ENCODE measurements at regions not wholly inside any gene's neighbourhood (a gene's known extent, or its start where the extent isn't known, plus 50 kb on each side); places are given as distances from the start of the nearest gene placed in this dataset.

DNA sequence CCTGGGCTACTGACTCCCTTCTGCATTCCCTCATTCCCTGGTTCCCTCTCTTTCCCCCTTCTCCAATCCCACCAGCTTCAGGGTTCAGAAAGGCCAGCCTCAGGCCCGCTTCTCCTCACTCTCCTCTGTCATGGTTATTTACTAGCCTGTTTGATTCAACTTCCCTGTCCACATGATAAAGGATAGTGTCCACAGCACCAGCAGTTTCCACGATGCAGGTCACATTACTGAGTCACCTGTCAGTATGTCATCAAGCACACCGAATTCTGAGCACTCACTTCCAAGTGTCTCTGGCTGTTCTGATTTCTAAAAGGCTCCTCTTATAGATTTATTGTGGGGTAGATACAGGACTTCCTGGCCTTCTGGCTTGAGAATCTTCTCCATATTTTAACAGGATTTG lies 96.6 kb upstream of the CTNNB1 start:
- H3K4me1 ChIP-seq = peaks cover 0 to 9% of the 10 kb centered on the region in 2 donors
- H3K4me3 ChIP-seq (replicated peaks in 1 of 3) = no peak overlapping the region
- WGBS, 2 donors = 89 to 91% methylated on average over 3 of the region's 3 CpGs
- H3K27ac ChIP-seq = no peak overlapping the region
- TF ChIP-seq, protein P1, sequence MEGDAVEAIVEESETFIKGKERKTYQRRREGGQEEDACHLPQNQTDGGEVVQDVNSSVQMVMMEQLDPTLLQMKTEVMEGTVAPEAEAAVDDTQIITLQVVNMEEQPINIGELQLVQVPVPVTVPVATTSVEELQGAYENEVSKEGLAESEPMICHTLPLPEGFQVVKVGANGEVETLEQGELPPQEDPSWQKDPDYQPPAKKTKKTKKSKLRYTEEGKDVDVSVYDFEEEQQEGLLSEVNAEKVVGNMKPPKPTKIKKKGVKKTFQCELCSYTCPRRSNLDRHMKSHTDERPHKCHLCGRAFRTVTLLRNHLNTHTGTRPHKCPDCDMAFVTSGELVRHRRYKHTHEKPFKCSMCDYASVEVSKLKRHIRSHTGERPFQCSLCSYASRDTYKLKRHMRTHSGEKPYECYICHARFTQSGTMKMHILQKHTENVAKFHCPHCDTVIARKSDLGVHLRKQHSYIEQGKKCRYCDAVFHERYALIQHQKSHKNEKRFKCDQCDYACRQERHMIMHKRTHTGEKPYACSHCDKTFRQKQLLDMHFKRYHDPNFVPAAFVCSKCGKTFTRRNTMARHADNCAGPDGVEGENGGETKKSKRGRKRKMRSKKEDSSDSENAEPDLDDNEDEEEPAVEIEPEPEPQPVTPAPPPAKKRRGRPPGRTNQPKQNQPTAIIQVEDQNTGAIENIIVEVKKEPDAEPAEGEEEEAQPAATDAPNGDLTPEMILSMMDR (IDR thresholded peaks at IDR 0.05) = no peak
- no peak for TF ChIP-seq POLR2A (IDR thresholded peaks at IDR 0.05)
- intact Hi-C loops (cut with DNase I) = no loop called here
- DNase-seq = no peak
- no peaks in the 10 kb centered on the region for H3K9me3 ChIP-seq
- H3K36me3 ChIP-seq = no peaks in the 10 kb centered on the region
- H3K27me3 ChIP-seq = no peaks in the 10 kb centered on the region

DNA sequence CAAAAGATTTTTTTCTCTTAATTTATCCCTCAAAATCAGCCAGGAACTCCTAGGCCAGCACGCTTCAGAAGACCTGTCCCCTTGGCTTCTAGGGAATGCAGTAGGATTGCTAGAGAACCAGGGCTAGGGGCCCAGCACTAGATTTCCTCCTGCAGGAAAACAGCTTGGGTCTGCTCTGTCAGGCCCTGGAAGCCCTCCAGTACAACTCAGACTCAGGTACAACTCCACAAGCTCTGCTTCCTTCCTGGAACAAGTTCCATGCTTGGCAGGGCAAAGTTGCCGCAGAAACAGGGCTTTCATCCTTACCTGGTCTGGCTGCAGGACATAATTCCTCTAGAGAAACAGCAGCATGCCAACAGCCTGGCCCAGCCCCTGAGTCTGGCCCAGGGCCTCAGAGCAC lies 96.1 kb upstream of the CTNNB1 start:
- no peak overlapping the region for H3K4me3 ChIP-seq (replicated peaks in 1 of 3)
- no peaks in the 10 kb centered on the region for H3K9me3 ChIP-seq
- 45 to 53% methylated on average over 2 of the region's 2 CpGs for WGBS, 2 donors
- TF ChIP-seq, protein P1 (IDR thresholded peaks at IDR 0.05) = no peak
- no peak for TF ChIP-seq POLR2A (IDR thresholded peaks at IDR 0.05)
- no peak overlapping the region for H3K27ac ChIP-seq
- peaks cover 0 to 9% of the 10 kb centered on the region in 2 donors for H3K4me1 ChIP-seq
- intact Hi-C loops (cut with DNase I) = no loop called here
- no peaks in the 10 kb centered on the region for H3K27me3 ChIP-seq
- H3K36me3 ChIP-seq = no peaks in the 10 kb centered on the region
- peak; percentile 53 to 58 for DNase-seq

DNA sequence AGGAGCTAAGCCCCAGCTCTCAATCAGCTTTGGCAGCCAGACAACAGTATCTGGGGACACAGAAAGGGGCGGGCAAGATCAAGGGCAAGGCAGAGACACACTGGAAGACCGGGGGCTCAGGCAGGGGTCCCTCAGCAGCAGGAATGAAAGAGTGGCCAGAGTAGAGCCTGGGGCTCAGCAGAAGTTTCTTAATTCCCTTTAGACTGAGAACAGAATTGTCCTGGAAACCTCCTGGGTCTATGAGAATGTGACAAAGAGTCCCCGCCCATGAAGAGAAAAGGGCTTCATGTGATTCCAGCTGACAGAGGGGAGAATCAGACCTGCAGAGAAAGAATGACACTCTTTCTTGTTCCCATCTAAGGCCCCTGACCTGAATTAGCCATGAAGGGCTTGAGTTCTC lies 95.2 kb upstream of the CTNNB1 start:
- Histone ChIP-seq H3K36me3 (no peaks in the 10 kb centered on the region), H3K27me3 (no peaks in the 10 kb centered on the region), H3K4me3 (replicated peaks in 1 of 3) (no peak overlapping the region), H3K27ac (no peak overlapping the region), H3K4me1 (peaks cover 0 to 9% of the 10 kb centered on the region in 2 donors), H3K9me3 (no peaks in the 10 kb centered on the region)
- no peak for TF ChIP-seq POLR2A (IDR thresholded peaks at IDR 0.05)
- TF ChIP-seq, protein P1 (IDR thresholded peaks at IDR 0.05) = no peak
- 78 to 81% methylated on average over 3 of the region's 3 CpGs for WGBS, 2 donors
- no peak for DNase-seq
- intact Hi-C loops (cut with DNase I) = no loop called here

DNA sequence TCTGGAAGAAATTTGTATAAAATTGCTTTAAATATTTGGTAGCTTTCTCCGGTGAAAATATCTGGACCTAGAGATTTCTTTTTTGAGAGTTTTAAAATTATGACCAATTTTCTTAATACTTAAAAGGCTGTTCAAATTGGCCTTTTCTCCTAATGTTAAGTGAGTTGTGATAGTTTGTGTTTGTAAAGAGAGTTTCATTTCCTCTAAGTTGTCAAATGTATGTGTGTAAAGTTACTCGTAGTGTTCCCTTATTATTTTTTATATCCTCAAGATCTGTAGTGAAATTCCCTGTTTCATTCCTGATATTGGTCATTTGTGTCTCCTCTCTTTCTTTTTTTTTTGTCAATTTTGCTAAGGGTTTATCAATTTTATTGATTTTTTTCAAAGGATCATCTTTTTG lies 92.6 kb upstream of the CTNNB1 start:
- TF ChIP-seq, protein P1 (IDR thresholded peaks at IDR 0.05) = no peak
- no peak for TF ChIP-seq POLR2A (IDR thresholded peaks at IDR 0.05)
- 92 to 96% methylated on average over 2 of the region's 2 CpGs for WGBS, 2 donors
- Histone ChIP-seq H3K27me3 (no peaks in the 10 kb centered on the region), H3K4me1 (peaks cover 0 to 9% of the 10 kb centered on the region in 2 donors), H3K27ac (no peak overlapping the region), H3K4me3 (replicated peaks in 1 of 3) (no peak overlapping the region), H3K9me3 (no peaks in the 10 kb centered on the region), H3K36me3 (no peaks in the 10 kb centered on the region)
- intact Hi-C loops (cut with DNase I) = no loop called here
- no peak for DNase-seq

DNA sequence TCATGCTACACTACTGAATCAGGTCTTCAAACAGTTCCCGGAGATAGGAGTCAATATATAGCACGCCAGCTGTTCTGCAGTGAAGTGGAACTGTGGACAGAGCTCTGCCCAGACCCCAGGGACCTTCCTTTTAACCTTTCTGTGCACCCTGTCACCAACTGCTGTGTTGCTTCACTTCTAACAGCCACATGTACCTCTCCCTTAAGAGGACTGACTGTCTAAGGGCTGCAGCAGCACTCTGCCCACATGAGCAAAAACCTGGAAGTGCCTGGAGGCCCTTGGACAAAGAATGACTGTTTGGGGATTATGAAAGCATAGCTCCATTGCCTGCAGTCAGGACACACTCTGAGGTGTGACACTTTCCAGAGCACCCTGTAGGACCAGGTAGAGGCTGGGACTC lies 88.3 kb upstream of the CTNNB1 start:
- no peaks in the 10 kb centered on the region for H3K9me3 ChIP-seq
- no peaks in the 10 kb centered on the region for H3K4me1 ChIP-seq
- DNase-seq = no peak
- intact Hi-C loops (cut with DNase I) = no loop called here
- H3K4me3 ChIP-seq (replicated peaks in 1 of 3) = no peak overlapping the region
- H3K36me3 ChIP-seq = no peaks in the 10 kb centered on the region
- no peaks in the 10 kb centered on the region for H3K27me3 ChIP-seq
- H3K27ac ChIP-seq = no peak overlapping the region
- WGBS, 2 donors = 71 to 94% methylated on average over 2 of the region's 2 CpGs
- TF ChIP-seq, protein P1 (IDR thresholded peaks at IDR 0.05) = no peak
- no peak for TF ChIP-seq POLR2A (IDR thresholded peaks at IDR 0.05)

Measured in thyroid gland (tissue), 4 donors.